ENCODE measurements at regions not wholly inside any gene's neighbourhood (a gene's known extent, or its start where the extent isn't known, plus 50 kb on each side); places are given as distances from the start of the nearest gene placed in this dataset.

DNA sequence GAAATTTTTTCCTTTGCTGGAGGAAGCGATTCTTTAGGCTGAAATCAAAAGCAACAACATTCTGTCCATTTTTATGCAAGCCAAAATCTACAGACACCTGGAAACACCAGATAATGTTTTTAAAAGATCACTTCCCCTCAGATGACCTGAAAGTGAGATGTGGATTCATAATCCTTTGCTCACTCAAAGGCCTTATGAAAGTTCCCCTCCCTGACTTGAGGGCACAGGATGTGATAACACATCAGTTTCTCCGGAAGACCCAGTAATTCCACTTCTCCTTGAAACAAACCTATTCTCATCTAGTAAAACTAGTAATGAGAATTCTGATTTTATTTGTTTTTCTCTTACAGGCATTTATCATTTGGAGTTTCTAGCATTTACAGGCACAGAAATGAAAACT is 218.3 kb upstream of the RND3 start:
- Histone ChIP-seq H3K4me2 (ENCODE audit: insufficient read depth, insufficient read length, low read length) (no peak overlapping the region), H3K79me1 (ENCODE audit: insufficient read depth, low read depth, low read length, poor library complexity, severe bottlenecking) (no peaks in the 10 kb centered on the region), H3K23me2 (ENCODE audit: insufficient read length, low read depth, low read length, poor library complexity, severe bottlenecking) (no peaks in the 10 kb centered on the region), H4K20me1 (ENCODE audit: control insufficient read depth, insufficient read depth, insufficient read length) (no peaks in the 10 kb centered on the region), H2AFZ (ENCODE audit: low read length) (no peak overlapping the region), H2BK15ac (ENCODE audit: low read depth, low read length) (no peak overlapping the region), H3K4ac (ENCODE audit: low read depth, low read length) (no peak overlapping the region), H3K79me2 (ENCODE audit: insufficient read depth, low read length) (no peaks in the 10 kb centered on the region; the same call in 1 of the 2 replicates), H4K5ac (ENCODE audit: insufficient read length, low read depth, low read length) (no peak overlapping the region), H3K56ac (ENCODE audit: insufficient read length, low read depth, low read length) (no peak overlapping the region), H3K27ac (ENCODE audit: insufficient read length, low read depth, low read length) (no peak overlapping the region), H3K18ac (ENCODE audit: insufficient read length, low read depth, low read length) (no peak overlapping the region), H2BK12ac (ENCODE audit: insufficient read length, low read depth, low read length) (no peak overlapping the region), H3T11ph (ENCODE audit: low read length) (no peak overlapping the region), H2BK120ac (ENCODE audit: low read depth, low read length, poor library complexity, severe bottlenecking) (no peak overlapping the region), H3K27me3 (ENCODE audit: insufficient read depth, low read length) (no peaks in the 10 kb centered on the region), H3K9ac (ENCODE audit: extremely low read depth, insufficient read length, low read length) (no peak overlapping the region), H2AK5ac (ENCODE audit: insufficient read length, low read length) (no peak overlapping the region), H2BK20ac (ENCODE audit: low read depth, low read length, poor library complexity, severe bottlenecking) (no peak overlapping the region), H3K23ac (ENCODE audit: insufficient read length, low read depth, low read length) (no peak overlapping the region), H3K14ac (ENCODE audit: insufficient read depth, low read length) (no peak overlapping the region), H4K8ac (replicated peaks; ENCODE audit: insufficient read length, low read depth, low read length) (no peak overlapping the region), H3K9me3 (ENCODE audit: control insufficient read depth, low read depth, low read length) (no peaks in the 10 kb centered on the region), H4K91ac (ENCODE audit: insufficient read length, low read depth, low read length) (no peak overlapping the region), H3K4me1 (ENCODE audit: insufficient read depth, low read length) (peaks cover 8% of the 10 kb centered on the region; the same call in 1 of the 2 replicates), H2BK5ac (ENCODE audit: insufficient read length, low read length) (no peak overlapping the region)
- no CpG with 5 or more reads among the region's 2 CpGs for WGBS (ENCODE audit: extremely low coverage, insufficient read length, low lambda C conversion rate)
- DNase-seq = no peak
- peaks cover 0 to 1% (median 0%) of the 10 kb centered on the region in 3 experiments; a peak in 1 of 7 replicates for H3K36me3 Mint-ChIP-seq (ENCODE audit: insufficient read depth in 1 of 3, low read depth in 3 of 3)
- TF ChIP-seq, protein P1, sequence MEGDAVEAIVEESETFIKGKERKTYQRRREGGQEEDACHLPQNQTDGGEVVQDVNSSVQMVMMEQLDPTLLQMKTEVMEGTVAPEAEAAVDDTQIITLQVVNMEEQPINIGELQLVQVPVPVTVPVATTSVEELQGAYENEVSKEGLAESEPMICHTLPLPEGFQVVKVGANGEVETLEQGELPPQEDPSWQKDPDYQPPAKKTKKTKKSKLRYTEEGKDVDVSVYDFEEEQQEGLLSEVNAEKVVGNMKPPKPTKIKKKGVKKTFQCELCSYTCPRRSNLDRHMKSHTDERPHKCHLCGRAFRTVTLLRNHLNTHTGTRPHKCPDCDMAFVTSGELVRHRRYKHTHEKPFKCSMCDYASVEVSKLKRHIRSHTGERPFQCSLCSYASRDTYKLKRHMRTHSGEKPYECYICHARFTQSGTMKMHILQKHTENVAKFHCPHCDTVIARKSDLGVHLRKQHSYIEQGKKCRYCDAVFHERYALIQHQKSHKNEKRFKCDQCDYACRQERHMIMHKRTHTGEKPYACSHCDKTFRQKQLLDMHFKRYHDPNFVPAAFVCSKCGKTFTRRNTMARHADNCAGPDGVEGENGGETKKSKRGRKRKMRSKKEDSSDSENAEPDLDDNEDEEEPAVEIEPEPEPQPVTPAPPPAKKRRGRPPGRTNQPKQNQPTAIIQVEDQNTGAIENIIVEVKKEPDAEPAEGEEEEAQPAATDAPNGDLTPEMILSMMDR (conservative IDR thresholded peaks at IDR 0.05) = no peak
- no peaks in the 10 kb centered on the region for H3K27me3 Mint-ChIP-seq (ENCODE audit: low read depth)
- H3K4me1 Mint-ChIP-seq = peaks cover 34 to 52% of the 10 kb centered on the region in 2 experiments
- H3K9me3 Mint-ChIP-seq = no peaks in the 10 kb centered on the region; a peak in 1 of 5 replicates
- H3K27ac Mint-ChIP-seq = no peak overlapping the region
- H3K4me3 Mint-ChIP-seq = no peak overlapping the region

Data from H9 (cell line).